Neural progenitor cell (in vitro differentiated cells): ENCODE measurements at regions not wholly inside any gene's neighbourhood (a gene's known extent, or its start where the extent isn't known, plus 50 kb on each side); places are given as distances from the start of the nearest gene placed in this dataset.

Experiments
- EZH2 ChIP-seq: fragments of 200-600 bp; sonication (generic); IDR thresholded peaks from 2 replicates; pipeline ENCODE4 v1.6.1; 2017; ENCODE audit warnings: antibody characterized with exemption, mild to moderate bottlenecking, moderate library complexity
- TF ChIP-seq, protein P1 (sequence below): fragments of 200-600 bp; sonication (generic); IDR thresholded peaks from 2 replicates; pipeline ENCODE4 v1.5.1; 2017; ENCODE audit warnings: antibody characterized with exemption, mild to moderate bottlenecking

DNA sequence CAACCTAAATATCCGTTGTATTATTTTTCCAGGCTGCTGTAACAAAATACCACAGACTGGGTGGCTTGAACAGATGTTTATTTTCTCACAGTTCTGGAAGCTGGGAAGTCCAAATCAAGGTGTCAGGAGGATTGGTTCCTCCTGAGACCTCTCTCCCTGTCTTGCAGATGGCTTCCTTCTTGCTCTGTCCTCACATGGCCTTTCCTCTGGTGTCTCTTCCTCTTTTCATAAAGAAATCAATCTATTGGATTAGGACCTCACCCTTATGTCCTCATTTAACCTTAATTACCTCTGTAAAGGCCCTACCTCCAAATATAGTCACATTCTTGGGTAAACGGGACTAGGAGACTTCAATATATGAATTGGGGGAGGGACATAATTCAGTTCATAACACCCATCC, 89.2 kb upstream of the PLCL2 start:
- TF ChIP-seq, protein P1, sequence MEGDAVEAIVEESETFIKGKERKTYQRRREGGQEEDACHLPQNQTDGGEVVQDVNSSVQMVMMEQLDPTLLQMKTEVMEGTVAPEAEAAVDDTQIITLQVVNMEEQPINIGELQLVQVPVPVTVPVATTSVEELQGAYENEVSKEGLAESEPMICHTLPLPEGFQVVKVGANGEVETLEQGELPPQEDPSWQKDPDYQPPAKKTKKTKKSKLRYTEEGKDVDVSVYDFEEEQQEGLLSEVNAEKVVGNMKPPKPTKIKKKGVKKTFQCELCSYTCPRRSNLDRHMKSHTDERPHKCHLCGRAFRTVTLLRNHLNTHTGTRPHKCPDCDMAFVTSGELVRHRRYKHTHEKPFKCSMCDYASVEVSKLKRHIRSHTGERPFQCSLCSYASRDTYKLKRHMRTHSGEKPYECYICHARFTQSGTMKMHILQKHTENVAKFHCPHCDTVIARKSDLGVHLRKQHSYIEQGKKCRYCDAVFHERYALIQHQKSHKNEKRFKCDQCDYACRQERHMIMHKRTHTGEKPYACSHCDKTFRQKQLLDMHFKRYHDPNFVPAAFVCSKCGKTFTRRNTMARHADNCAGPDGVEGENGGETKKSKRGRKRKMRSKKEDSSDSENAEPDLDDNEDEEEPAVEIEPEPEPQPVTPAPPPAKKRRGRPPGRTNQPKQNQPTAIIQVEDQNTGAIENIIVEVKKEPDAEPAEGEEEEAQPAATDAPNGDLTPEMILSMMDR = no peak
- TF ChIP-seq EZH2 = no peak
